Fibroblast of skin of abdomen (primary cell): ENCODE measurements at regions not wholly inside any gene's neighbourhood (a gene's known extent, or its start where the extent isn't known, plus 50 kb on each side); places are given as distances from the start of the nearest gene placed in this dataset.
"Not testable (repeated sequence)": the region's sequence is repeated elsewhere in the genome, so short reads cannot be mapped to it uniquely, and the experiment has no call there.

Experiments used
- DNase-seq: peaks from one replicate; pipeline ENCODE4 v3.0.0-alpha.2; 2013

DNA sequence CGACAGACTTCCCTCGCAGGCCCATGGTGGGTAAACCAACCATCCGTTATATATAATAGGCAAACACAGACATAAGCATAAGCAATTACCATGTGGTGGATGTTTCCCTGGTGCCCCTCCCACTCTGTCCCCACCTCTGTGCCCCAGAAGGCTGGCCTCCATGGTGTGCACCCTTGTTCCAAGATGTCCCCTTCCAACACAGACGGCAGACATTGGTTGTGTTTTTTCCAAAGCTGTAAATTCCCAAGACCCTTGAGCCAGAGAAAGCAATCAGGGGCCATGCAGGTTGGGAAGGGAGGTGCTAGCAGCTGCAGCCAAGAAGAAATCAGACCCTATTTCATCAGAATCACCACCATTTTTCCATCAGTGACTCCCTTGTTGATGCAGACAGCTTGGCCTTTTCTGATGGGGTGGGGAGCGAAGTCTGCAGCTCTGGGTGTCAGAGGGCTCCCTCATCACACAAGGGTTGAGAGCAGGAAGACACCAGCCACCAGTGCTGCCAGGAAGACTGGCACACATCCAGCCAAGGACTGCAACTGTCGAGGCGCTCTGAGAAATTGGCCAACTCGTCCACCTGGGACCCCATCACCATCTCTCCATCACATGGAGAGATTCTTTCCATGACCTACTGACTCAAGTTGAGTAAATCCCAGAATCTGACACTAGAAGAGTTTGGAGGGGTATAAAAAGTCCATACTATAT lies 86.8 kb upstream of the CHST15 start:
- DNase-seq: no peak

GRCh38 chr10:124179308-124180043 lies 86.1 kb upstream of the CHST15 start:
- no peak for DNase-seq

DNA sequence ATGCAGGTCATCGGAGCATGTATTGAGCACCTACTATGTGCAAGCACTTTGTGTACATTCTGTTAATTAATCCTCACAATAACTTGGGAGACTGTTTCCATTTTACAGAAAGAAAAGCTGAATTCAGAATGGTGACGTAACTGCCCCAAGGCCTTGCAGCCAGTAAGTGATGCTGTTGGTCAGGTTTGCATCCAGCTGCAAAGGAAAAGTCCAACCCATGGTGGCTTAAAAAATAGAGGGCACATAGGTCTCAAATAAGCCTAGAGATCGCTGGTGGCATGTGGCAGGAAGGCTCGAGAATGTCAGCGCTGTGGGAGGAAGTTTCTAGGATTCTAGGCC lies 83.8 kb upstream of the CHST15 start:
- no peak for DNase-seq

DNA sequence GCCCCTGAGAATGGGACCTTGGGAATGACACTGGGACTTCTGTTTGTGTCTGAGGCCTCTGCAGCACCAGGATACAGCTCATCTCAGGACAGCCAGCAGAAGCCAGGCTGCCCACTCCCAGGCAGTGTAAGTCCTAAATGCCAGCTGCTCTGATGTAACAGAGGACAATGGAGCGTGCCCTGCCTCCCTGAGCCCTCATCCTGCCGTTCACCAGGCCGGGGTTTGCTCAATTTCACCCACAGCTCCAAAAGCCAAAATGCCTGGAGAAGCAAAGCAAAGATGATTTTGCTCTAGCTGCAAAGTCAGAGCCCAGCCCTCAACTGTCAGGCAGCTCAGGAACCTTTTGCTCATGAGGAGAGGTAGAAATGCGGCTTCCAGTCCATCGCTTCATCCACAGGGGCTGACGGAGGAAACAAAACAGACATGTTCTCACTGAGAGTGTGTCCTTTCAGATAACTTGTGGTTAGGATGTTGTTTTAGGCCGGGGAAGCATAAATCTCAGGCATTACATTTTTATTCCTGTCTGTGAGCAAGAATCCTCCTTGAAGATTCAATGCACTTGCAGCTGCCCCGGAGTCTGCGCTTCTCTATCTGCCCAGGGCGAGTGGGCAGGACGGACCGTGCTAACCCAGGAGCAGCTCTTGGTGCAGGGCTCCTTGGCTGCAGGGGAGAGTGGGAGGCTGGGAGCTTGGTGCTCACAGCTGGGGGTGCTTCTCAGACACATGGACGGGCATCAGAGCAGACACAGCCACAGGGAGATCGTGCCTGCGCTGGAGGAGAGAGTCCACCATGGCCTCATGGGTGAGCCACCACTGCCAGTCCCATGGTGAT lies 83.2 kb upstream of the CHST15 start:
- no peak for DNase-seq

- no peak for DNase-seq
These were observed 82.4 kb upstream of the CHST15 start for GRCh38 chr10:124175701-124176348.

- no peak for DNase-seq
These were observed 81.6 kb upstream of the CHST15 start for GRCh38 chr10:124174673-124175645.

GRCh38 chr10:124174071-124174566 lies 80.7 kb upstream of the CHST15 start:
- DNase-seq: no peak

DNA sequence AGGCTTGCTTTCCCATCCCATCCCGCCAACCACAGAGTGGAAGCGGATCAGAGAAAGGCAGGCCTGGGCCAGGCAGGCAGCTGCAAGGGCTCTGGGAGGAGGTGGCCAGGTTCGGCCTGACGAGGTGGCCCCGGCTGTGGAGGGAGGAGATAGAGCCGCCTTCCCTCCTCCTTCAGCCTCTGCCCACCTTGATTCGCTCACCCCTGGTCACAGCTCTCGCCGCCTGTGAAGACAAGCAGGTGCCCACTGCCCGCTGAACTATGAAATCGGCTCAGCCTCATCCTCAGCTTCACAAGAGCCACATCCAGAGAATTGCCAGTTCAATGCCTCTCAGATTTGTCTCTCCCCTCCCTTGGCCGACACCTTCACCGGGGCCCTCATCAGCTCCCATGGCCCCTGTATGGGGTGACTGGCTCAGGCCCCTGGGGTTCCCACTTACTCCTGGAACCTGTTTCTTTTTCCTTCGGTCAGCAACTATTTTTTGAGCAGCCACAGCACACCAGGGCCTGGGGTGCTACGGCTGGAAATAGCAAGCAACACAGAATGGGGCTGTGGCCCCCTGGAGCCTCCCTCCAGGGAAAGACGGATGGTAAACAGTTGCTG lies 80.0 kb upstream of the CHST15 start:
- no peak for DNase-seq

DNA sequence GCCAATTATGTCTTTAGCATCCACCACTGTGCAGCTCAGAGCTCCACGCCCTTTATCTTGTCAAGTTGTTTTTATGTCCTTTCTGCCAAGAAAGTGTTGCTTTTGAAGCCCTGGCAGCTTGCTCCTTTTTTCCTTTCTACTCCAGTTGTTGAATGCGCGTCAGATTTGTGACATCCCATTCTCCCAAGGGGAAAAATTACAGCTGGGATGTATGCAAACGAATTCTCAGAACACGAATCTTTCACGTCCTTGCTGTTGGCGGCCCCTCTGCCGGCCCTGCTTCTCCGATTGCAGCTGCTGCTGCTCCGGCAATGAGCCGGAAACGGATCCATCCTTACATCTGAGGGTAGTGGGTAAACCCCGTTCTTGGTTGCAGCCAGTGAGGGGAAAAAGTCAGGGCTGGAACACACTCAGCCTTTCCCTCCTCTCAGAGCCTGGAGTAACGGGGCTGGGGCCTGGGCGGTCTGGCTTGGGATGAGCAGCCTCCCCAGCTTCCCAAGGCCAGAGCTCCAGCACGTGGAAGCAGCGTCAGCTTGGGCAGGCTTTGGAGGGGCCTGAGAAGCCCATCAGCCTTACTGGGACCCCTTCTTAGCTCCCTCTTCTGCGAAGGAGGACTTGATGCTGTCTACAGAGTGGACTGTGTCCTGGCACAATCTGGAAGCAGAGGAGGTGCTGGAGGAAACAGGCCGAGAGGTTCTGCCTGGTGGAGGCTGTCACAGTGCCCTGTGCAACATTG lies 79.0 kb upstream of the CHST15 start:
- DNase-seq: no peak

DNA sequence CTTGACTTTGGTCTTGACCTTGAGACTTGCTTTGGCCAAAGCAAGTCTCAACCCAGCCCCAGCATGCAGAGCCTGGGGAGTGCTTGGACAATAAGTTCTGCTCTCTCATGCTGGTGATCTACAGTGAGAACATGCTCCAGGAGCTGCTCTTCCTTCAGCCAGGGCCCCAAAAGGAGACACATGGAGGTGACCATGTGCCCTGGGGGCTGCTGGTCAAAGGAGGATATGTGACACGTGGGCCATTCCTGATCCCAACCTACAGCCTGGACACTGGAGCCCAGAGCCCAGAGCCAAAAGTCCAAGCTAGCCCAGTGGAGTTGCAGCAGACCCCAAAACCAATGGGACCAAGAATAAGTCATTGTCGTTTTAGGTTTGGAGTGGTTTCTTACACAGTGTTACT lies 78.2 kb upstream of the CHST15 start:
- no peak for DNase-seq

DNA sequence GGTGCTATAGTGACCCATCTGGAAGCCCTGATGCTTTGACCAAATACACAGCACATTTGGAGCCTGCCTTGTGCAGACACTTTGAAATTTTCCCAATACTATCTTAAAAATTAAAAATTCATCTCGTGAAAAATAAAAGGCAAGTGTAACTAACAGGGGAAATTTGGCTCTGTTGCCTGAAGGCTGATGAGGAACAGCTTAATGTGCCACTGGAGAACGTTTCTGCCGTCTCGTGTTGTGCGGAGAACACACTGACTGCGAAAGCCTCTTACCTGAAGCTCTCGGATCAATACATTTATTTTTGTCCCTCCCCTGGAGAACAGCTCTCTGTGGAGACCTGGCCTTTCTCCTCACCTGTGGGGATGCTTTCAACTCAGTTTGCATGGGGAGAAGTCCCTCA lies 77.2 kb upstream of the CHST15 start:
- DNase-seq: no peak

DNA sequence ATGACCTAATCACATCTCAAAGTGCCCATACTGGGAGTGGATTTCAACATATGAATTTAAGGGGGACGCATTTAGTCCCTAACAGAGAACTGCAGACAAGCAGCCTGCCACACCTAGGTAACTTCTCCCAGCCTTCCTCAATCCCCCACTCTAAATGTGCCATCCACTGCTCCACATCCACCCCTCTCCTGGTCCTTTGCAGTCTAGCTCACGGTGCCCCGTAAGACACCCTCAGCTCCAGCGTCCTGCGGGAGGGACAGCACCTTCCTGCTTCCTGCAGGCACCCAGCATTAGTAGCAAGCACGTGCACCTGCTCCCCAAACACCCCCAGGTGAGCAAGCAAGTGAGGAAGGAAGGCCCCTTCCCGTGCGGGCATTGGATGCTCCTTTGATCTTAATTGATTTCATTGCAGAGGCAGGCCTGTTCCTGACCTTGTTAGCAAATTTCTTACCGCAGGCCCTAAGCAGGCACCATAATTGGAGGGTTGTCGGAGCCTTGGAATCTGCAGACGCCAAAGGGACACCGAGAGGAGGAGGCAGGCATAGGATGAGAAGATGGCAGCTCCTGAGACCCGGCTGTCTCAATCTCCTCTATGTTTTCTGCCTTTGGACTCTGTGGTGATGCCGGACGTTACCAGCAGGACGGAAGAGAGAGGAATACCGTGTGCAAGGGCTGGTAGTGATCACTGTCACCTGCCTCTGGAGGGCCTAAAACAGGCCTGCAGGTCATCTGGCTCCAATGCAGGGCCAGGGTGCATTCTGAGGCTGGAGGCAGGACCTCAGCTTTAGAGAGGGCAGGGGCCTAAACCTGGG lies 75.8 kb upstream of the CHST15 start:
- no peak for DNase-seq

DNA sequence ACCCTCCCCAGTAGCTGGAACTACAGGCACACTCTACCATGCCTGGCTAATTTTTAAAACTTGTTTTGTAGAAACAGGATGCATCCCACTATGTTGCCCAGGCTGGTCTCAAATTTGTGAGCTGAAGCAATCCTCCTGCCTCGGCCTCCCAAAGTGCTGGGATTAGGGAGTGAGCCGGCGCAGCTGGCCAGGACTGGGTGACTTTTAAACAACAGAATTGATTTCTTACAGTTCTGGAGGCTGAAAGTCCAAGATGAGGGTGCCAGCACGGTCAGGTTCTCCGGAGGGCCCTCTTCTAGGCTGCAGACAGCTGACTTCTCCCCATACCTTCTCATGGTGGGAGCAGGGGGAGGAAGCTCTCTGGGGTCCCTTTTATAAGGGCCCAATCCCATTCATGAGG lies 75.2 kb upstream of the CHST15 start:
- no peak for DNase-seq

- DNase-seq: not testable (repeated sequence)
These were observed 74.5 kb upstream of the CHST15 start for GRCh38 chr10:124167925-124168324.

DNA sequence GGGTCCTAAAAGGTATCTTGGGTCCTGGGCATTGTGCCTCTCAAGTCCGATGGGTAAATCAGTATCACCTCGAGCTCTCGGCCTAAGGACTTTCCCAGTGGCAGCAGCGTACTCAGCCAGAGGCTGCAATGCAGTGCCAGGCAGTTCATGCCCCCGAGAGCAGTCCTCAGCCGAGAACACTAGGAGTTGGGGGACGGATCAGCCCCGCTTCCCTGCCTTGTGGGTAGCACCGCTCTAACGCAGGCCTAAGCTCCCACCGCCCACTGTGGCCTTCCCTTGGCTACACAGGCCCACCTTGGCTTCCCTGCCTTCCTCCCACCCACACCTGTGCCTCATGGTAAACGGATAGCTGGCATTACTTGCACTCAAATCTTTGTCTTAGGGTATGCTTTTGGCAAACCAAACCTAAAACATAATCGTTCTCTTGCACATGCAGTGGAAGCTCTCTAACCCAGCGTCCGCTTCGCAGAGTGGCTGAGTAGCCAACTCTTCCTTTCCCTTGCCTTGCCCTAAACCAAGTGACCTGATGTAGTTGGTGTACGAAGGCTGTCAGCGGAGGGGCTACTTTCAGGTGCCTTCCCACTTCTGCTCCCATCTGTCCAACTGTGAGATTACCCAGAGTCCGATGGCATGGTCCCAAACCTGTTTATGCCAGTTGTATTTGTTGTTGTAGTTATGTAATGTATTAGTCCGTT lies 73.2 kb upstream of the CHST15 start:
- DNase-seq: no peak

GRCh38 chr10:124165827-124166226 lies 72.4 kb upstream of the CHST15 start:
- no peak for DNase-seq

DNA sequence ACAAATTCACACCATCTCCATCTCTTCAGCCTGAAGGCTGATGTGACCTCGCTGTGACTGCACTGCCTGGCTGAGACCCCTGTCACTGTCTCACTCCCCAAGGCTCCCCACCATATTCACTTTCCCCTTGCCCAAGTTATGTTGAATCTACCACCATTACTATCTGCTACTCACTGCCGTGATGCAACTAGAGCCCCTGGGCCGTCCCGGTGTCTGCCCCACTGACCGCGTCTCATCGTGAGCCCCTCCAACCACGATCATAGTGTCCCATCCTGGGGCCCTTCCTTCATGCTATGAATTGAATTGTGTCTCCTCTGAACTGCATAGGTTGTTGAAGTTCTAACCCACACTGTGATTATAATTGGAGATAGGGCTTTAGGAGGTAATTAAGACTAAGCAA lies 71.9 kb upstream of the CHST15 start:
- DNase-seq: no peak

GRCh38 chr10:124164264-124164663 lies 70.9 kb upstream of the CHST15 start:
- DNase-seq: no peak

- DNase-seq: no peak
These were observed 69.5 kb upstream of the CHST15 start for GRCh38 chr10:124162774-124163354.
